Fibroblast of mammary gland (primary cell): ENCODE measurements at regions not wholly inside any gene's neighbourhood (a gene's known extent, or its start where the extent isn't known, plus 50 kb on each side); places are given as distances from the start of the nearest gene placed in this dataset.
A peak's percentile ranks its signal among the peaks of the same experiment; 100 is the strongest.

ENCODE experiments used
- DNase-seq: peaks from one replicate; pipeline ENCODE4 v3.0.0-alpha.2; 2010; ENCODE audit warnings: low read depth
- H3K4me3 ChIP-seq: 2 replicates; pipeline ENCODE4 v1.5.1; 2011; ENCODE audit warnings: low read depth, mild to moderate bottlenecking, low read length, moderate library complexity; ENCODE audit not compliant: control insufficient read depth
- CTCF ChIP-seq: conservative IDR thresholded peaks from 2 replicates; pipeline ENCODE4 v1.5.1; 2011; ENCODE audit warnings: low read depth, low read length, inconsistent platforms; ENCODE audit not compliant: control insufficient read depth, insufficient read depth

GRCh38 chr5:67620424-67621397 lies 424.1 kb upstream of the CD180 start:
- no peak for DNase-seq
- no peak overlapping the region for H3K4me3 ChIP-seq
- TF ChIP-seq CTCF = no peak

GRCh38 chr5:67619636-67620035 lies 423.0 kb upstream of the CD180 start:
- no peak for TF ChIP-seq CTCF
- no peak overlapping the region for H3K4me3 ChIP-seq
- no peak for DNase-seq

- peak; percentile 20 for DNase-seq
- TF ChIP-seq CTCF = no peak
- no peak overlapping the region for H3K4me3 ChIP-seq
Observed at GRCh38 chr5:67619235-67619634, 422.6 kb upstream of the CD180 start.

- no peak for DNase-seq
- no peak overlapping the region for H3K4me3 ChIP-seq
- no peak for TF ChIP-seq CTCF
Observed at GRCh38 chr5:67617051-67617450, 420.5 kb upstream of the CD180 start.

GRCh38 chr5:67612961-67613360 lies 416.4 kb upstream of the CD180 start:
- DNase-seq = no peak
- no peak overlapping the region for H3K4me3 ChIP-seq
- TF ChIP-seq CTCF = no peak

- TF ChIP-seq CTCF = no peak
- H3K4me3 ChIP-seq = no peak overlapping the region
- DNase-seq = peak; percentile 4
Observed at GRCh38 chr5:67610186-67610912, 413.8 kb upstream of the CD180 start.
